ENCODE measurements at regions not wholly inside any gene's neighbourhood (a gene's known extent, or its start where the extent isn't known, plus 50 kb on each side); places are given as distances from the start of the nearest gene placed in this dataset.
A peak's percentile ranks its signal among the peaks of the same experiment; 100 is the strongest.

GRCh38 chr5:6084376-6084775 lies 294.0 kb downstream of the MED10 start (continued):
- TF ChIP-seq FOXK1 (CRISPR knock-in tag; IDR thresholded peaks at IDR 0.05) (no peak), PREB (CRISPR knock-in tag; IDR thresholded peaks at IDR 0.05; ENCODE audit: borderline replicate concordance) (no peak), USF1 (CRISPR knock-in tag; IDR thresholded peaks at IDR 0.05) (no peak)

- CTCF ChIA-PET = no interaction called here
- POLR2A ChIA-PET = no interaction called here
- peak; percentile 33 for DNase-seq (ENCODE audit: low spot score)
- Mint-ChIP-seq H3K4me3 (no peak overlapping the region), H3K36me3 (no peaks in the 10 kb centered on the region), H3K9me3 (no peaks in the 10 kb centered on the region), H3K27me3 (ENCODE audit: low read depth) (no peaks in the 10 kb centered on the region), H3K4me1 (peaks cover 11% of the 10 kb centered on the region), H3K27ac (no peak overlapping the region)
- ATAC-seq = peak; percentile 95
- TF ChIP-seq ZNF423 (CRISPR knock-in tag; IDR thresholded peaks at IDR 0.05) = no peak
Observed at GRCh38 chr5:6083311-6083978, 294.9 kb downstream of the MED10 start.

GRCh38 chr5:6082685-6083084 lies 295.7 kb downstream of the MED10 start:
- no peaks in the 10 kb centered on the region for H3K27me3 Mint-ChIP-seq (ENCODE audit: low read depth)
- ATAC-seq = no peak

GRCh38 chr5:6081727-6082210 lies 296.6 kb downstream of the MED10 start:
- ATAC-seq = no peak
- no peak for TF ChIP-seq ETV6 (CRISPR knock-in tag; IDR thresholded peaks at IDR 0.05)
- no peak for TF ChIP-seq JAZF1 (CRISPR knock-in tag; IDR thresholded peaks at IDR 0.05)
- TF ChIP-seq SOX15 (CRISPR knock-in tag; IDR thresholded peaks at IDR 0.05) = no peak
- TF ChIP-seq ELF4 (CRISPR knock-in tag; IDR thresholded peaks at IDR 0.05; ENCODE audit: low read depth) = no peak
- TF ChIP-seq IRF1 (CRISPR knock-in tag; IDR thresholded peaks at IDR 0.05) = no peak
- no peak for TF ChIP-seq GABPB1 (CRISPR knock-in tag; IDR thresholded peaks at IDR 0.05)
- no peak for TF ChIP-seq GTF2I (CRISPR knock-in tag; conservative IDR thresholded peaks at IDR 0.05)
- TF ChIP-seq ATF6 (CRISPR knock-in tag; IDR thresholded peaks at IDR 0.05) = no peak
- TF ChIP-seq ZNF121 (CRISPR knock-in tag; IDR thresholded peaks at IDR 0.05) = no peak
- TF ChIP-seq ZNF232 (CRISPR knock-in tag; IDR thresholded peaks at IDR 0.05) = no peak
- no peak for TF ChIP-seq NR2C2 (CRISPR knock-in tag; IDR thresholded peaks at IDR 0.05)
- no peak for TF ChIP-seq ZNF671 (CRISPR knock-in tag; IDR thresholded peaks at IDR 0.05)
- no peak for TF ChIP-seq RORB (CRISPR knock-in tag; IDR thresholded peaks at IDR 0.05)
- CTCF ChIA-PET = no interaction called here
- Mint-ChIP-seq H3K9me3 (no peaks in the 10 kb centered on the region), H3K4me1 (peaks cover 11% of the 10 kb centered on the region), H3K4me3 (no peak overlapping the region), H3K27me3 (ENCODE audit: low read depth) (no peaks in the 10 kb centered on the region), H3K36me3 (no peaks in the 10 kb centered on the region), H3K27ac (no peak overlapping the region)
- DNase-seq (ENCODE audit: low spot score) = no peak
- POLR2A ChIA-PET = no interaction called here

More at GRCh38 chr5:6082685-6083084, 295.7 kb downstream of the MED10 start:
- H3K4me1 Mint-ChIP-seq = peaks cover 11% of the 10 kb centered on the region
- ChIA-PET POLR2A (no interaction called here), CTCF (no interaction called here)
- no peaks in the 10 kb centered on the region for H3K36me3 Mint-ChIP-seq
- no peak for DNase-seq (ENCODE audit: low spot score)
- H3K9me3 Mint-ChIP-seq = no peaks in the 10 kb centered on the region
- TF ChIP-seq NFYB (CRISPR knock-in tag; conservative IDR thresholded peaks at IDR 0.05; ENCODE audit: low read depth) (no peak), GABPB1 (CRISPR knock-in tag; IDR thresholded peaks at IDR 0.05) (no peak), AR (CRISPR knock-in tag; IDR thresholded peaks at IDR 0.05) (no peak)
- no peak overlapping the region for H3K27ac Mint-ChIP-seq
- no peak overlapping the region for H3K4me3 Mint-ChIP-seq
